ENCODE measurements at regions not wholly inside any gene's neighbourhood (a gene's known extent, or its start where the extent isn't known, plus 50 kb on each side); places are given as distances from the start of the nearest gene placed in this dataset.

DNA sequence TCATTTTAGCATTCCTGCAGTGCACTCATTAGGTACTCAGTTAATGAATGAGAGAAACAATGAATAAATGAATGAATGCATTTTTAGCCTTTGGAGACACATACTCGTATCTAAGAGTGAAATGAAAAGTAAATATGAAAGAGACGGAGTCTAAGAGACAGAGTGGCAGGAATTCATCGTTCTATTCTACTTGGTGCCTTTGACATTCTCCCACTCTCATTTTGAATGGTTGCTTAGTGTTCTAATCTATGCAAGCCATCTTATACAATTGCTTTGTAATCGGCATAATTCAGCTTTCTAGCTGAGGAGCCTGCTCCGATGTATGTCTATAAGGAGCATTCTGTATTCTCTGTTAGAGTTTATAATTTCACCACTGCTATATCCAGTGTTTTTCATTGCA, 554.9 kb downstream of the PLCL1 start:
- TF ChIP-seq ZNF777 (tag by site-specific recombination; IDR thresholded peaks at IDR 0.05; ENCODE audit: borderline replicate concordance) (no peak), ZNF292 (tag by site-specific recombination; IDR thresholded peaks at IDR 0.05; ENCODE audit: borderline replicate concordance, low read depth) (no peak)
- TF ChIP-seq, protein P1, sequence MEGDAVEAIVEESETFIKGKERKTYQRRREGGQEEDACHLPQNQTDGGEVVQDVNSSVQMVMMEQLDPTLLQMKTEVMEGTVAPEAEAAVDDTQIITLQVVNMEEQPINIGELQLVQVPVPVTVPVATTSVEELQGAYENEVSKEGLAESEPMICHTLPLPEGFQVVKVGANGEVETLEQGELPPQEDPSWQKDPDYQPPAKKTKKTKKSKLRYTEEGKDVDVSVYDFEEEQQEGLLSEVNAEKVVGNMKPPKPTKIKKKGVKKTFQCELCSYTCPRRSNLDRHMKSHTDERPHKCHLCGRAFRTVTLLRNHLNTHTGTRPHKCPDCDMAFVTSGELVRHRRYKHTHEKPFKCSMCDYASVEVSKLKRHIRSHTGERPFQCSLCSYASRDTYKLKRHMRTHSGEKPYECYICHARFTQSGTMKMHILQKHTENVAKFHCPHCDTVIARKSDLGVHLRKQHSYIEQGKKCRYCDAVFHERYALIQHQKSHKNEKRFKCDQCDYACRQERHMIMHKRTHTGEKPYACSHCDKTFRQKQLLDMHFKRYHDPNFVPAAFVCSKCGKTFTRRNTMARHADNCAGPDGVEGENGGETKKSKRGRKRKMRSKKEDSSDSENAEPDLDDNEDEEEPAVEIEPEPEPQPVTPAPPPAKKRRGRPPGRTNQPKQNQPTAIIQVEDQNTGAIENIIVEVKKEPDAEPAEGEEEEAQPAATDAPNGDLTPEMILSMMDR (tag by site-specific recombination; IDR thresholded peaks at IDR 0.05): no peak
